Liver (tissue), 8 donors: ENCODE measurements at regions not wholly inside any gene's neighbourhood (a gene's known extent, or its start where the extent isn't known, plus 50 kb on each side); places are given as distances from the start of the nearest gene placed in this dataset. TPM values are rescaled to one million over a fixed set of nuclear protein-coding genes. Genes with fewer than 3 reads are reported as not detected.

Experiments
- DNase-seq: peaks from one replicate; pipeline ENCODE4 v3.0.0-alpha.2; 2017; ENCODE audit warnings: low spot score
- H3K27ac ChIP-seq, 2 donors: one replicate each; pipeline ENCODE4 v1.7.0; 2013; ENCODE audit warnings: inconsistent platforms in 2 of 2, low read length in 2 of 2, control low read depth in 1 of 2, low read depth in 1 of 2, mild to moderate bottlenecking in 1 of 2
- H3K27me3 ChIP-seq, 4 donors: one replicate each; pipeline versions ENCODE4 v1.6.1 to v1.7.0; 2013; ENCODE audit warnings: low read length in 3 of 4, inconsistent platforms in 1 of 4, mild to moderate bottlenecking in 1 of 4, moderate library complexity in 1 of 4; ENCODE audit not compliant: control insufficient read depth in 4 of 4, insufficient read depth in 4 of 4
- H3K36me3 ChIP-seq, 4 donors: one replicate each; pipeline versions ENCODE4 v1.6.1 to v1.7.0; 2013; ENCODE audit warnings: low read length in 3 of 4, mild to moderate bottlenecking in 3 of 4, low read depth in 1 of 4, moderate library complexity in 1 of 4; ENCODE audit not compliant: control insufficient read depth in 4 of 4, insufficient read depth in 3 of 4
- H3K4me1 ChIP-seq, 4 donors: one replicate each; pipeline versions ENCODE4 v1.6.1 to v1.7.0; 2013; ENCODE audit warnings: low read length in 3 of 4, mild to moderate bottlenecking in 3 of 4, moderate library complexity in 1 of 4; ENCODE audit not compliant: control insufficient read depth in 4 of 4, insufficient read depth in 4 of 4
- H3K4me3 ChIP-seq, 3 donors: one replicate each; pipeline versions ENCODE4 v1.6.1 to v1.7.0; 2013; ENCODE audit warnings: low read length in 3 of 3, control low read depth in 1 of 3, low read depth in 1 of 3, mild to moderate bottlenecking in 1 of 3
- H3K9ac ChIP-seq, 2 donors: one replicate each; pipeline ENCODE4 v1.7.0; 2013; ENCODE audit warnings: low read length in 2 of 2, mild to moderate bottlenecking in 2 of 2, moderate library complexity in 2 of 2, control low read depth in 1 of 2, low read depth in 1 of 2
- H3K9me3 ChIP-seq, 4 donors: one replicate each; pipeline versions ENCODE4 v1.6.1 to v1.7.0; 2013; ENCODE audit warnings: low read length in 3 of 4; ENCODE audit not compliant: control insufficient read depth in 4 of 4
- FOXA2 ChIP-seq: IDR thresholded peaks from 2 replicates; pipeline ENCODE4 v1.6.1; 2016; ENCODE audit warnings: antibody characterized with exemption
- GABPA ChIP-seq, 2 donors: IDR thresholded peaks in 1 of 2; conservative IDR thresholded peaks in 1 of 2; 2 replicates each; pipeline ENCODE4 v1.6.1; 2016; ENCODE audit warnings: antibody characterized with exemption in 2 of 2, mild to moderate bottlenecking in 1 of 2, moderate library complexity in 1 of 2
- HNF4G ChIP-seq: IDR thresholded peaks from 2 replicates; pipeline ENCODE4 v1.6.1; 2016; ENCODE audit warnings: antibody characterized with exemption
- JUND ChIP-seq, 2 donors: IDR thresholded peaks; 2 replicates each; pipeline ENCODE4 v1.6.1; 2016; ENCODE audit warnings: antibody characterized with exemption in 2 of 2
- MAX ChIP-seq: IDR thresholded peaks from 2 replicates; pipeline ENCODE4 v1.6.1; 2016; ENCODE audit warnings: antibody characterized with exemption
- NR2F2 ChIP-seq: IDR thresholded peaks from 2 replicates; pipeline ENCODE4 v1.6.1; 2016; ENCODE audit warnings: antibody characterized with exemption
- RAD21 ChIP-seq, 2 donors: IDR thresholded peaks; 2 replicates each; pipeline ENCODE4 v1.6.1; 2016; ENCODE audit warnings: antibody characterized with exemption in 2 of 2, mild to moderate bottlenecking in 2 of 2
- SP1 ChIP-seq: IDR thresholded peaks from 2 replicates; pipeline ENCODE4 v1.6.1; 2018; ENCODE audit warnings: antibody characterized with exemption, mild to moderate bottlenecking
- WGBS: extraction: QIAGEN DNeasy Blood & Tissue Kit; methylation state at CpG from one replicate; pipeline ENCODE4 v1.1.7; 2013; 5-methylcytosine and 5-hydroxymethylcytosine counted together
- small RNA-seq: library from RNA; depleted of rRNA; stranded (forward); fragments of <200 nt; gene quantifications from one replicate; pipeline ENCODE3, GENCODE V24; 2014
- donor health status: healthy.
- donor health status: healthy.
- donor health status: healthy.
- donor health status: healthy.

GRCh38 chr7:131607291-131608115, 51.1 kb upstream of the PODXL start:
- Histone ChIP-seq H3K4me1 (no peaks in the 10 kb centered on the region), H3K27ac (no peak overlapping the region), H3K9ac (no peak overlapping the region), H3K36me3 (no peaks in the 10 kb centered on the region), H3K4me3 (no peak overlapping the region), H3K9me3 (no peaks in the 10 kb centered on the region), H3K27me3 (no peaks in the 10 kb centered on the region)
- no peak for TF ChIP-seq HNF4G
- 65% methylated on average over 21 of the region's 21 CpGs for WGBS
- no peak for DNase-seq

DNA sequence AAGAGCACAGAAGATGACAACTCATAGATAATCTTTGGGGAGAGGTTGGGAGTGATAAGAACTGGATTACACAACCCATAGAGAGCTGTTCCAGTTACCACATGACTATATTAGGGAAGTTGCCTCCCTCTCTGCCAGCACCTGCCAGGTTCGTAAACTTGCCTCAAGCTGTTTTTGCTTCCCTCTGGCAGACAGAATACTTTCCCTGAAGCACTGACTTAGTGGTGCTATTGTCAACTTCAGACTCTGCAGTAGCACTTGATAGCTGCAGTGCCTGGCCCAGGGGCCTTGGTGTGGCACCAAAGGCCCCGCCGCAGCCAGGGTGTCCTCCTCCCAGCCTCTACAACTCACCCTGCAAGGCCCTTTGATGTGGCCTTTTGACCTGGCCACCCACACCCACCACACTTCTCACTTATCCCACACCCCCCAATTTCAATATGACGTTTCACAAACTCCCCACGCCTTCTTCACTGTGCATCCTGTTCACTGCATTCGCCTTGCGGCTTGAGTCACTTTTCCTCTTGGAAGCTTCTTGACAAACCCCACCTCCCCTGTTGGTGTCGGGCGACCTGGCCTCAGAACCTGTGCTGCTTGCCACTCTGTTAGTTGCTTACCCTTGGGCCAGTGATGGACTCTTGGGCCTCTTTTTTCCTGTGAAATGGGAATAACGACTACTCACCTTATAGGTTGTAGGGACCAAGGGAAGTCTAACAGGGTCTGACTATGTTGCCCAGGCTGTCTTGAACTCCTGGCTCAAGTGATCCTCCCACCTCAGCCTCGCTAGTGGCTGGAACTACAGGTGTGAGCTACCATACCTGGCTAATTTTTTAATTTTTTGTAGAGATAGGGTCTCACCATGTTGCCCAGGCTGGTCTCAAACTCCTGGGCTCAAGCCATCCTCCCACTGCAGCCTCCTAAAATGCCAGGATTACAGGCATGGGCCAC, 50.2 kb upstream of the PODXL start:
- Histone ChIP-seq H3K4me3 (no peak overlapping the region), H3K9ac (no peak overlapping the region), H3K27ac (no peak overlapping the region), H3K36me3 (no peaks in the 10 kb centered on the region), H3K9me3 (no peaks in the 10 kb centered on the region), H3K4me1 (no peaks in the 10 kb centered on the region), H3K27me3 (no peaks in the 10 kb centered on the region)
- TF ChIP-seq RAD21 (IDR thresholded peaks at IDR 0.05) (no peak), FOXA2 (no peak), JUND (IDR thresholded peaks at IDR 0.05) (no peak), MAX (no peak), HNF4G (no peak), NR2F2 (no peak), GABPA (IDR thresholded peaks at IDR 0.05 in 1 of 2, conservative IDR thresholded peaks at IDR 0.05 in 1 of 2) (no peak), SP1 (no peak)
- no peak for DNase-seq
- WGBS, result 78% methylated on average over 11 of the region's 11 CpGs

Small RNAs in the stretch of these regions (small RNA-seq; reads per million reads assigned to genes)
- gene AC009518.3, result not detected
